Activated T-helper 17 cell treated with anti-CD3 and anti-CD28 coated beads, Interleukin-2, amount 50 U/mL, for 72 hours (primary cell): ENCODE measurements at regions not wholly inside any gene's neighbourhood (a gene's known extent, or its start where the extent isn't known, plus 50 kb on each side); places are given as distances from the start of the nearest gene placed in this dataset.
"Not testable (repeated sequence)": the region's sequence is repeated elsewhere in the genome, so short reads cannot be mapped to it uniquely, and the experiment has no call there.

Experiments
- ATAC-seq: fragments of 150-1000 bp; cut with Tn5 transposase; replicated peaks from 2 replicates; pipeline ENCODE4 v1.10.0; 2021; ENCODE audit warnings: mild to moderate bottlenecking, moderate library complexity
- H3K27ac Mint-ChIP-seq: one replicate; pipeline ENCODE4 v1.8.0; 2022; ENCODE audit warnings: mixed read lengths
- H3K27me3 Mint-ChIP-seq: one replicate; pipeline ENCODE4 v1.8.0; 2022; ENCODE audit warnings: mixed read lengths
- H3K36me3 Mint-ChIP-seq: one replicate; pipeline ENCODE4 v1.8.0; 2022; ENCODE audit warnings: low read depth, mild to moderate bottlenecking, mixed read lengths
- H3K4me1 Mint-ChIP-seq: one replicate; pipeline ENCODE4 v1.8.0; 2022; ENCODE audit warnings: mixed read lengths
- H3K4me3 Mint-ChIP-seq: one replicate; pipeline ENCODE4 v1.8.0; 2022; ENCODE audit warnings: mild to moderate bottlenecking, mixed read lengths
- H3K9me3 Mint-ChIP-seq: one replicate; pipeline ENCODE4 v1.8.0; 2022; ENCODE audit warnings: mixed read lengths

- Mint-ChIP-seq H3K27me3 (no peaks in the 10 kb centered on the region), H3K4me3 (no peak overlapping the region), H3K27ac (no peak overlapping the region), H3K9me3 (peaks cover 8% of the 10 kb centered on the region), H3K4me1 (no peaks in the 10 kb centered on the region), H3K36me3 (no peaks in the 10 kb centered on the region)
- ATAC-seq = no peak
Observed at GRCh38 chr4:19575924-19576323, 675.8 kb upstream of the SLIT2 start.

GRCh38 chr4:19566041-19566440, 685.7 kb upstream of the SLIT2 start:
- Mint-ChIP-seq H3K4me1 (no peaks in the 10 kb centered on the region), H3K4me3 (no peak overlapping the region), H3K27me3 (no peaks in the 10 kb centered on the region), H3K9me3 (peaks cover 11% of the 10 kb centered on the region), H3K36me3 (no peaks in the 10 kb centered on the region), H3K27ac (no peak overlapping the region)
- ATAC-seq = no peak

- H3K4me3 Mint-ChIP-seq = no peak overlapping the region
- H3K27ac Mint-ChIP-seq = no peak overlapping the region
- no peaks in the 10 kb centered on the region for H3K4me1 Mint-ChIP-seq
- ATAC-seq = no peak
- H3K9me3 Mint-ChIP-seq = peaks cover 13% of the 10 kb centered on the region
- no peaks in the 10 kb centered on the region for H3K36me3 Mint-ChIP-seq
- H3K27me3 Mint-ChIP-seq = no peaks in the 10 kb centered on the region
Observed at GRCh38 chr4:19562456-19562855, 689.2 kb upstream of the SLIT2 start.

- no peak for ATAC-seq
- H3K4me1 Mint-ChIP-seq = no peaks in the 10 kb centered on the region
- H3K36me3 Mint-ChIP-seq = no peaks in the 10 kb centered on the region
- peaks cover 15% of the 10 kb centered on the region for H3K9me3 Mint-ChIP-seq
- no peak overlapping the region for H3K4me3 Mint-ChIP-seq
- no peak overlapping the region for H3K27ac Mint-ChIP-seq
- H3K27me3 Mint-ChIP-seq = no peaks in the 10 kb centered on the region
Observed at GRCh38 chr4:19557161-19557560, 694.5 kb upstream of the SLIT2 start.

- not testable (repeated sequence) for H3K27me3 Mint-ChIP-seq, ATAC-seq, H3K4me3 Mint-ChIP-seq, H3K4me1 Mint-ChIP-seq, H3K36me3 Mint-ChIP-seq, H3K27ac Mint-ChIP-seq
- peaks cover 15% of the 10 kb centered on the region for H3K9me3 Mint-ChIP-seq
Observed at GRCh38 chr4:19556276-19556675, 695.4 kb upstream of the SLIT2 start.

- Mint-ChIP-seq H3K27me3 (no peaks in the 10 kb centered on the region), H3K9me3 (peaks cover 3% of the 10 kb centered on the region)
- ATAC-seq = no peak
Observed at GRCh38 chr4:19547463-19547862, 704.2 kb upstream of the SLIT2 start.

GRCh38 chr4:19544446-19545125, 707.1 kb upstream of the SLIT2 start:
- Mint-ChIP-seq H3K4me3 (no peak overlapping the region), H3K9me3 (peaks cover 7% of the 10 kb centered on the region), H3K4me1 (no peaks in the 10 kb centered on the region), H3K36me3 (no peaks in the 10 kb centered on the region), H3K27ac (no peak overlapping the region), H3K27me3 (no peaks in the 10 kb centered on the region)
- ATAC-seq = no peak

More at GRCh38 chr4:19547463-19547862, 704.2 kb upstream of the SLIT2 start:
- no peak overlapping the region for H3K27ac Mint-ChIP-seq
- H3K4me1 Mint-ChIP-seq = no peaks in the 10 kb centered on the region
- no peak overlapping the region for H3K4me3 Mint-ChIP-seq
- H3K36me3 Mint-ChIP-seq = no peaks in the 10 kb centered on the region

GRCh38 chr4:19540859-19541540, 710.7 kb upstream of the SLIT2 start:
- Mint-ChIP-seq H3K36me3 (no peaks in the 10 kb centered on the region), H3K27ac (no peak overlapping the region), H3K27me3 (no peaks in the 10 kb centered on the region), H3K9me3 (peaks cover 22% of the 10 kb centered on the region), H3K4me1 (no peaks in the 10 kb centered on the region), H3K4me3 (no peak overlapping the region)
- no peak for ATAC-seq

GRCh38 chr4:19539201-19539600, 712.5 kb upstream of the SLIT2 start:
- H3K4me3 Mint-ChIP-seq = no peak overlapping the region
- peaks cover 18% of the 10 kb centered on the region for H3K9me3 Mint-ChIP-seq
- H3K4me1 Mint-ChIP-seq = no peaks in the 10 kb centered on the region
- H3K27ac Mint-ChIP-seq = no peak overlapping the region
- H3K36me3 Mint-ChIP-seq = no peaks in the 10 kb centered on the region
- H3K27me3 Mint-ChIP-seq = no peaks in the 10 kb centered on the region
- ATAC-seq = no peak

GRCh38 chr4:19534159-19534558, 717.5 kb upstream of the SLIT2 start:
- Mint-ChIP-seq H3K4me1 (no peaks in the 10 kb centered on the region), H3K27me3 (no peaks in the 10 kb centered on the region), H3K4me3 (no peak overlapping the region), H3K9me3 (peaks cover 14% of the 10 kb centered on the region), H3K36me3 (no peaks in the 10 kb centered on the region), H3K27ac (no peak overlapping the region)
- ATAC-seq = no peak

- peaks cover 4% of the 10 kb centered on the region for H3K9me3 Mint-ChIP-seq
- no peak for ATAC-seq
- H3K27me3 Mint-ChIP-seq = no peaks in the 10 kb centered on the region
Observed at GRCh38 chr4:19531906-19532848, 719.5 kb upstream of the SLIT2 start.

GRCh38 chr4:19523964-19524363, 727.7 kb upstream of the SLIT2 start:
- peaks cover 13% of the 10 kb centered on the region for H3K9me3 Mint-ChIP-seq

More at GRCh38 chr4:19531906-19532848, 719.5 kb upstream of the SLIT2 start:
- Mint-ChIP-seq H3K36me3 (no peaks in the 10 kb centered on the region), H3K27ac (no peak overlapping the region), H3K4me3 (no peak overlapping the region), H3K4me1 (no peaks in the 10 kb centered on the region)

GRCh38 chr4:19522966-19523365, 728.7 kb upstream of the SLIT2 start:
- ATAC-seq = no peak
- H3K27ac Mint-ChIP-seq = no peak overlapping the region
- no peaks in the 10 kb centered on the region for H3K4me1 Mint-ChIP-seq
- no peaks in the 10 kb centered on the region for H3K27me3 Mint-ChIP-seq
- H3K4me3 Mint-ChIP-seq = no peak overlapping the region
- H3K36me3 Mint-ChIP-seq = no peaks in the 10 kb centered on the region
- H3K9me3 Mint-ChIP-seq = peaks cover 16% of the 10 kb centered on the region

More at GRCh38 chr4:19523964-19524363, 727.7 kb upstream of the SLIT2 start:
- no peaks in the 10 kb centered on the region for H3K4me1 Mint-ChIP-seq
- no peaks in the 10 kb centered on the region for H3K27me3 Mint-ChIP-seq
- no peaks in the 10 kb centered on the region for H3K36me3 Mint-ChIP-seq
- no peak overlapping the region for H3K4me3 Mint-ChIP-seq
- H3K27ac Mint-ChIP-seq = no peak overlapping the region
- ATAC-seq = no peak

- Mint-ChIP-seq H3K4me1 (no peaks in the 10 kb centered on the region), H3K27me3 (no peaks in the 10 kb centered on the region), H3K9me3 (peaks cover 19% of the 10 kb centered on the region), H3K36me3 (no peaks in the 10 kb centered on the region), H3K4me3 (no peak overlapping the region), H3K27ac (no peak overlapping the region)
- ATAC-seq = no peak
Observed at GRCh38 chr4:19520939-19521520, 730.7 kb upstream of the SLIT2 start.
